ENCODE measurements at regions not wholly inside any gene's neighbourhood (a gene's known extent, or its start where the extent isn't known, plus 50 kb on each side); places are given as distances from the start of the nearest gene placed in this dataset.

DNA sequence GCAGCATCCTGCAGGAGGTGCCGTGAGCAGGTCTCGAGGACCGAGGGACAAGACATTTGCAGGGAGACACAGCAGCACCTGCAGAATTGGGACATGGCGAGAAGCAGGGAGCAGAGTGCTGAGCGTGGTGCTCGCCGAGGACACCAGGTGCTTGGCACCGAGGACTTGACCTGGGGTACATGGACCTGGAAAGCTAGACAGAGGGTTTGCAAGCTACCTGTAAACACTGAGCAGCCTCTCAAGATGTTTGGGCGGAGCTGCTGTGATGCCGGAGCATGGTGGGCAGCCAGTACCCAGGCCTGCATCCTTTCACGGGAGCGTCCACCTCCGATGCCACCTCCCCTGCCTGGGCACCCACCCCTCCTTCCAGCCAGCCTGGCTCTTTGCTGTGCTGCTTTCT, 773.2 kb downstream of the TBC1D22A start:
- Histone ChIP-seq H3K27me3 (peaks cover 0 to 2% (median 0%) of the 10 kb centered on the region in 9 donors), H3K4me3 (no peak overlapping the region), H3K36me3 (no peaks in the 10 kb centered on the region), H3K27ac (no peak overlapping the region), H3K4me1 (peaks cover 0 to 10% (median 0%) of the 10 kb centered on the region in 12 donors), H3K9me3 (peaks cover 0 to 8% (median 0%) of the 10 kb centered on the region in 12 donors)
- no peak for ATAC-seq
- intact Hi-C loops (cut with DNase I) = no loop called here
- TF ChIP-seq POLR2A (IDR thresholded peaks at IDR 0.05) = no peak
- TF ChIP-seq, protein P1, sequence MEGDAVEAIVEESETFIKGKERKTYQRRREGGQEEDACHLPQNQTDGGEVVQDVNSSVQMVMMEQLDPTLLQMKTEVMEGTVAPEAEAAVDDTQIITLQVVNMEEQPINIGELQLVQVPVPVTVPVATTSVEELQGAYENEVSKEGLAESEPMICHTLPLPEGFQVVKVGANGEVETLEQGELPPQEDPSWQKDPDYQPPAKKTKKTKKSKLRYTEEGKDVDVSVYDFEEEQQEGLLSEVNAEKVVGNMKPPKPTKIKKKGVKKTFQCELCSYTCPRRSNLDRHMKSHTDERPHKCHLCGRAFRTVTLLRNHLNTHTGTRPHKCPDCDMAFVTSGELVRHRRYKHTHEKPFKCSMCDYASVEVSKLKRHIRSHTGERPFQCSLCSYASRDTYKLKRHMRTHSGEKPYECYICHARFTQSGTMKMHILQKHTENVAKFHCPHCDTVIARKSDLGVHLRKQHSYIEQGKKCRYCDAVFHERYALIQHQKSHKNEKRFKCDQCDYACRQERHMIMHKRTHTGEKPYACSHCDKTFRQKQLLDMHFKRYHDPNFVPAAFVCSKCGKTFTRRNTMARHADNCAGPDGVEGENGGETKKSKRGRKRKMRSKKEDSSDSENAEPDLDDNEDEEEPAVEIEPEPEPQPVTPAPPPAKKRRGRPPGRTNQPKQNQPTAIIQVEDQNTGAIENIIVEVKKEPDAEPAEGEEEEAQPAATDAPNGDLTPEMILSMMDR (IDR thresholded peaks at IDR 0.05) = no peak
- DNase-seq = no peak
- WGBS, 4 donors = 85 to 93% (median 89%) methylated on average over 13 of the region's 13 CpGs

DNA sequence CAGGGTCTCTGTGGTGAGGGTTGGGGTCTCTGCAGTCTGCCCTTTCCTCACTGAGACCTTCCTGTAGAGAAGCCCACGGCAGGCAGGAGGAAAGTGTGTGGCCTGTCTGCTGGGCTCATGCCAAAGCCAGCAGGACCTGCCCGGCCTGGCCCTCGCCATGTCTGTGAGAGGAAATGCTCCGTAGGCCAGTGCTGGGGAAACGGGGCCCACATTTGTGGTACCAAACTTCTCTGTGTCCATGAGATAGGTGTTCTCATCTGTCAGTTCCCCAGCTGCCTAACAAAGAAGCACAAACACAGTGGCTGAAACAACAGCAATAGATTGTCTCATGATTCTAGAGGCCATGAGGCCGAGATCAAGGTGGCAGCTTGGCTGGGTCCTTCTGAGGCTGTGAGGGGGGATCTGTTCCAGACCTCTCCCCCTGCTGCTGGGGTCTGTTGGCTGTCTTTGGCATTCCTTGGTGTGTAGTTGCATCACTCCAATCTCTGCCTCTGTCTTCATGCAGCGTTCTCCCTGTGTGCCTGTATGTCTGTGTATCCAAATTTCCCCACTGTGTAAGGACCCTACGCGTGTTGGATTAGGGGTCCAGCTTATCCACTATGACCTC, 772.5 kb downstream of the TBC1D22A start:
- no peak for DNase-seq
- Histone ChIP-seq H3K9me3 (peaks cover 0 to 8% (median 0%) of the 10 kb centered on the region in 12 donors), H3K27ac (peak overlapping the region in 2 of 12 donors; percentile 29 to 49)

GRCh38 chr22:47533961-47534803, 771.7 kb downstream of the TBC1D22A start:
- intact Hi-C loops (cut with DNase I) = no loop called here
- peak in 3 of 4 donors; percentile 42 to 94 (median 60) for ATAC-seq

More for the DNA sequence above, 772.5 kb downstream of the TBC1D22A start:
- H3K27me3 ChIP-seq = peaks cover 0 to 3% (median 0%) of the 10 kb centered on the region in 9 donors
- TF ChIP-seq, protein P1 (IDR thresholded peaks at IDR 0.05) = no peak
- no peak for TF ChIP-seq POLR2A (IDR thresholded peaks at IDR 0.05)
- intact Hi-C loops (cut with DNase I) = no loop called here
- 65 to 79% (median 75%) methylated on average over 5 to 9 of the region's 9 CpGs for WGBS, 4 donors
- no peak overlapping the region for H3K4me3 ChIP-seq
- peak in 2 of 4 donors; percentile 18 to 61 for ATAC-seq
- H3K4me1 ChIP-seq = peaks cover 0 to 10% (median 0%) of the 10 kb centered on the region in 12 donors
- H3K36me3 ChIP-seq = no peaks in the 10 kb centered on the region

More at GRCh38 chr22:47533961-47534803, 771.7 kb downstream of the TBC1D22A start:
- TF ChIP-seq POLR2A (IDR thresholded peaks at IDR 0.05) = no peak
- TF ChIP-seq, protein P1 (IDR thresholded peaks at IDR 0.05) = no peak
- peaks cover 0 to 8% (median 0%) of the 10 kb centered on the region in 12 donors for H3K9me3 ChIP-seq
- 42 to 73% (median 59%) methylated on average over 11 of the region's 11 CpGs for WGBS, 4 donors
- no peaks in the 10 kb centered on the region for H3K36me3 ChIP-seq
- peak in 4 of 5 donors; percentile 28 to 56 (median 46) for DNase-seq
- H3K27me3 ChIP-seq = peaks cover 0 to 3% (median 0%) of the 10 kb centered on the region in 9 donors
- H3K27ac ChIP-seq = peak overlapping the region in 2 of 12 donors; percentile 29 to 49
- peaks cover 0 to 10% (median 0%) of the 10 kb centered on the region in 12 donors for H3K4me1 ChIP-seq
- no peak overlapping the region for H3K4me3 ChIP-seq

Data from heart left ventricle (tissue), 16 donors.